ENCODE measurements at regions not wholly inside any gene's neighbourhood (a gene's known extent, or its start where the extent isn't known, plus 50 kb on each side); places are given as distances from the start of the nearest gene placed in this dataset.
"Not testable (repeated sequence)": the region's sequence is repeated elsewhere in the genome, so short reads cannot be mapped to it uniquely, and the experiment has no call there.

DNA sequence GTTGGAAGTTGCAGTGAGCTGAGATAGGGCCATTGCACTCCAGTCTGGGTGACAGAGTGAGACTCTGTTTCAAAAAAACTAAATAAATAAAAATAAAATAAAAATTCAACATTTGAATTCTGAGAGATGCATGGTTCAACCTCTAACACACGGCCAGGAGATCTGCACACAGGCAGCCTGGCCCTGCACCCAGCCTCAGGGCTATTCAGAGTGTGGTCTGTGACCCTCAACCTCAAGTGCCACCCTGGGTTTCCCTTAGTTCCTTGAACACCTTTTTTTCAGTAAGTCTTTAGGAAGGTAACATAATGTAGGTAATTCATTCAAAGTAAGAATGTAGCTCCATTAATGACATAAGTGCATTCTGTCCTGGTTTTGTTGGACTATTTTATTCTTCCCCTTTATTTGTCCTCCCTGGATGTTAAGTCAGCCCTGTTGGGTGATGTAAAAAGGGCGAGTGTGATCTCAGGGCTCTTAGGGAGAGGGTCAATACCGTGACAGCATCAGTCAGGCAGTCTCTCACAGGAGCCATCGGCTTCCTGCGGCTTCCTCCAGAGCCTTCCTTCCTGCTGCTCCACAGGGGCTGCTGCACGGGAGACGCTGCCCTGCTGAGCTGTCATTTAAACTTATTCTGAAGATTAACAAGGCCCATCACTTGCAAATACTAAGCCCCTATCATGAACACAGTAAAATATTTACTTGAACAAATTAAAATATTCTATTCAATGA, 139.8 kb downstream of the SPATA31A6 start:
- H4K20me1 ChIP-seq (replicated peaks; ENCODE audit: insufficient read depth); H3F3A ChIP-seq (replicated peaks; ENCODE audit: low read depth); H3K27me3 Mint-ChIP-seq (ENCODE audit: insufficient read depth, low read depth, poor library complexity); H3K36me3 ChIP-seq (ENCODE audit: insufficient read depth); H3K79me2 ChIP-seq (replicated peaks; ENCODE audit: insufficient read depth); H3K4me3 ChIP-seq; H3K9me3 Mint-ChIP-seq; H2AFZ ChIP-seq; H3K4me3 Mint-ChIP-seq; H3K36me3 Mint-ChIP-seq (ENCODE audit: low read depth); H3K9me2 ChIP-seq (ENCODE audit: insufficient read depth); H3K4me2 ChIP-seq; H3K27me3 ChIP-seq (ENCODE audit: insufficient read depth): not testable (repeated sequence)
- Histone ChIP-seq H3K4me1 (ENCODE audit: insufficient read depth) (peaks cover 24% of the 10 kb centered on the region), H3K27ac (ENCODE audit: low read depth) (0 out of 2 replicates have a peak overlapping the region, but pooled peaks have one; percentile 20)
- TF ChIP-seq CREB1 (CRISPR knock-in tag; IDR thresholded peaks at IDR 0.05; ENCODE audit: low read depth), result peak; percentile 66
- DNase-seq (ENCODE audit: low spot score), result peak; percentile 38
- H3K4me1 Mint-ChIP-seq, result peaks cover 27% of the 10 kb centered on the region
- H3K27ac Mint-ChIP-seq, result peak overlapping the region; percentile 90
- peak; percentile 83 for ATAC-seq

DNA sequence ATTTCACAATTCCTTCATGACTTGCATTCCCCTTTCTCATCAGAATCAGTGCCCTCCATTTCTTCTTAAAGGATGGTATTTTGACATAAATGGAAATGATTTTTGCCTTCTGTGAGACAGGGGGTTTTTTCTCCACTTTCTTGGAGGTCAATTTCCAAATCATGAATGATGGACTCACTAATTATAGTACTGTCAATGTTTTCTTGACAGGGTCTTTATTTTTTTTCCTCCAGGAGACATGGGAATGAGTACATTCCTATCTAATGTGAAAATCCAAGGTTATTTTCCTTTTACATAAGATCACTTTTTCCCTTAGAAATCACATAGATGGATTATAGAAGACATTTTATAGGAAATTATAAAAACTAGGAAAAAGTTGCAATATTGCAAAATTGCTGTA, 141.7 kb downstream of the SPATA31A6 start:
- H4K20me1 ChIP-seq (replicated peaks; ENCODE audit: insufficient read depth); DNase-seq (ENCODE audit: low spot score); H3K9me3 Mint-ChIP-seq; H3K4me3 Mint-ChIP-seq; H3K27me3 ChIP-seq (ENCODE audit: insufficient read depth); H3K4me2 ChIP-seq; H3K27ac ChIP-seq (ENCODE audit: low read depth); H3K27me3 Mint-ChIP-seq (ENCODE audit: insufficient read depth, low read depth, poor library complexity); H3K4me3 ChIP-seq; ATAC-seq; H3K36me3 Mint-ChIP-seq (ENCODE audit: low read depth); H3K79me2 ChIP-seq (replicated peaks; ENCODE audit: insufficient read depth); H3K36me3 ChIP-seq (ENCODE audit: insufficient read depth); H3K9me2 ChIP-seq (ENCODE audit: insufficient read depth); H3K27ac Mint-ChIP-seq; H3F3A ChIP-seq (replicated peaks; ENCODE audit: low read depth); H2AFZ ChIP-seq: not testable (repeated sequence)
- peaks cover 37% of the 10 kb centered on the region for H3K4me1 ChIP-seq (ENCODE audit: insufficient read depth)
- H3K4me1 Mint-ChIP-seq, result peaks cover 32% of the 10 kb centered on the region

DNA sequence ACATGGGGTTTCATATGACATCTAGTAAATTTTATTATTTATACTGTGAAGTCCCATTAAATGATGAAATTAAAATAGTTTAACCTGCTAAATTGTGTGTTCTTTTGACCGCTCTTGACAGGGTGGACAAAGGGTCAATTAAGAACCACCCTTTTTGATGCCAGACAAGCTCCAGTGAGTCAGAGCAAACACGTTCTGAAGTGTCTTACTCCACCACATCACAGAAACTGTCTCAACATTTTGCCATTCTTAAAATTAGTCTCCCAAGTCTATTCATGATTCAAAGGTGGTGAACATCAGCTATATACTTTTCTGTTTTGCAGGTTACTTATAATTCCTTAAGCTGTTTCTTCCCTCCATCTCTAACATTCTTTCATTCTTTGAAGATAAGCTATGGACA, 142.1 kb downstream of the SPATA31A6 start:
- H3K27me3 Mint-ChIP-seq (ENCODE audit: insufficient read depth, low read depth, poor library complexity); H3K4me3 Mint-ChIP-seq; H2AFZ ChIP-seq; H3K9me3 Mint-ChIP-seq; H3K4me3 ChIP-seq; DNase-seq (ENCODE audit: low spot score); H3K4me2 ChIP-seq; H3K27ac ChIP-seq (ENCODE audit: low read depth); H3K79me2 ChIP-seq (replicated peaks; ENCODE audit: insufficient read depth); H3K36me3 Mint-ChIP-seq (ENCODE audit: low read depth); H3K9me2 ChIP-seq (ENCODE audit: insufficient read depth); ATAC-seq; H3F3A ChIP-seq (replicated peaks; ENCODE audit: low read depth); H3K36me3 ChIP-seq (ENCODE audit: insufficient read depth); H4K20me1 ChIP-seq (replicated peaks; ENCODE audit: insufficient read depth); H3K27ac Mint-ChIP-seq; H3K27me3 ChIP-seq (ENCODE audit: insufficient read depth): not testable (repeated sequence)
- peaks cover 37% of the 10 kb centered on the region for H3K4me1 ChIP-seq (ENCODE audit: insufficient read depth)
- peaks cover 36% of the 10 kb centered on the region for H3K4me1 Mint-ChIP-seq

DNA sequence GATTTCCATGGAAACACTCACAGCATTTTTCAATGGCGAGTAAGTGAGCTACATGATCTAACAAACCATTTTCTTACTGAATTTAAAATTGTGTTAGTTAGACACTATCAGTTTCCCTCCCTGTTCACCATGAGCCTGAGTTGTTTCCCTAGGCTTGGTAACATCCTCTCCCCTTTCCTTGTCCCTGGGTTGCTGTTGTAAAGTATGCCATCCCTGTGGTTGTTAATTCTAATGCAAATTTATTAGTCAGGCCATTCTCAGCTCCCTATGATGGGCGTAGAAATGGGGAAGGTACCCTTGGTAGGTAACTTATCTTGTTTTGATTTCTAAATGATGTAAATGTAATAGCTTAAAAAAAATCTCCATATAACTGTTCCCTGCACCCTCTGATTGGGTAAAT, 143.0 kb downstream of the SPATA31A6 start:
- H3K27ac ChIP-seq (ENCODE audit: low read depth); H3K4me3 ChIP-seq; H3K36me3 ChIP-seq (ENCODE audit: insufficient read depth); H3K9me2 ChIP-seq (ENCODE audit: insufficient read depth); H3K4me2 ChIP-seq; H3K4me3 Mint-ChIP-seq; H3K36me3 Mint-ChIP-seq (ENCODE audit: low read depth); H3K27me3 Mint-ChIP-seq (ENCODE audit: insufficient read depth, low read depth, poor library complexity); H3K27me3 ChIP-seq (ENCODE audit: insufficient read depth); H3K79me2 ChIP-seq (replicated peaks; ENCODE audit: insufficient read depth); H2AFZ ChIP-seq; H4K20me1 ChIP-seq (replicated peaks; ENCODE audit: insufficient read depth); H3F3A ChIP-seq (replicated peaks; ENCODE audit: low read depth); H3K9me3 Mint-ChIP-seq: not testable (repeated sequence)
- ATAC-seq (peak; percentile 88), DNase-seq (ENCODE audit: low spot score) (peak; percentile 4)
- H3K4me1 ChIP-seq (ENCODE audit: insufficient read depth), result peaks cover 37% of the 10 kb centered on the region
- H3K27ac Mint-ChIP-seq, result 0 out of 2 replicates have a peak overlapping the region, but pooled peaks have one; percentile 37
- peaks cover 39% of the 10 kb centered on the region for H3K4me1 Mint-ChIP-seq

DNA sequence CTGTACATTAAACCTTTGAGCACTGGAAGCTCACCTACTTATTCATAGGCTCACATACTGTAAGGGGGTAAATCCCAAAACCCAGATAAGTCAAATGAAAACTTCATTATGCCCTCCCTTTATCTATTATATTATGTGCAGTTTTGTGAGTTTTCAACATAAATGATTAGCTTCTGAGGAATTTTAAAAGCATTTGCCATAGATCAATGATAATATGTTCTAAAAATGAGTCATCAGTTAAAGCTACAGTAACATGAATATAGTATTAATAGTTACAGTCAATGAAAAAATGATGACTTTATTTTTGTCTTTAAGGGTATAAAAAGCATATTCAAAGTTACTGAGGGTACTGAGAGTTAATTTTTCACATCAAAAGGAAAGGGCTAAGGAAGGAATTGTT, 151.9 kb downstream of the SPATA31A6 start:
- H3K27ac ChIP-seq (ENCODE audit: low read depth); H4K20me1 ChIP-seq (replicated peaks; ENCODE audit: insufficient read depth); H2AFZ ChIP-seq; H3K9me2 ChIP-seq (ENCODE audit: insufficient read depth); H3K4me1 Mint-ChIP-seq; H3K9me3 Mint-ChIP-seq; H3K36me3 Mint-ChIP-seq (ENCODE audit: low read depth); H3K27ac Mint-ChIP-seq; ATAC-seq; H3K4me1 ChIP-seq (ENCODE audit: insufficient read depth); H3K27me3 ChIP-seq (ENCODE audit: insufficient read depth); H3K36me3 ChIP-seq (ENCODE audit: insufficient read depth); H3K79me2 ChIP-seq (replicated peaks; ENCODE audit: insufficient read depth); H3K4me3 Mint-ChIP-seq; DNase-seq (ENCODE audit: low spot score); H3K4me2 ChIP-seq; H3K27me3 Mint-ChIP-seq (ENCODE audit: insufficient read depth, low read depth, poor library complexity); H3K4me3 ChIP-seq; H3F3A ChIP-seq (replicated peaks; ENCODE audit: low read depth): not testable (repeated sequence)

DNA sequence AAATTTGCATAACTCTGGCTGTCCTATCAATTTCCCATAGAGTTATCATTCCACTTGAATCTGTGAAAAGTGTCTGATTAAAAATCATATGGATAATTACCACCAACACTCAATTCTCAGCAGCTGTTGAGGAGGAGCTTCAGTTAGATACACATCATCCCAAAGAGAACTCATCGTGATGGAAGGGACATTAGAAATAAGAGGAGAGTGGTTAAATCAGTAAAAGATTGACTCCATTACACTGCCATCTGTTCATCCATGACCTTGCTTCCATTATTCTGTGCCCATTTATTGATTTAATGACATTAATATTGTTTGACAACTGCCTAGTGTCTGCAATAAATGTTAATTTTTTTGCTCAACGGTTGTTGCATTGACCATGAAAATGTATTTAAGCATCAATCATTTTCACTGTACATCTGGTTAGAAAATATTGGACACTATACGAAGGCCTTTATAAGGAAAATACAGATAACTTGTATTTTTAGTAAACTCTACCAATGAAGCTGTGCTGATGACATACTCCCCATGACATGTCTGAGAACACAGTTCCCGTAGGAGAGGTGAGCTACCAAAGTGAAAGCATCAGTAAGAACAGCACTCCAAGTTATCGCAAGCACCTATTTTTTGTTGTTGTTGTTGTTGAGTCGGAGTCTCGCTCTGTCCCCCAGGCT, 152.7 kb downstream of the SPATA31A6 start:
- not testable (repeated sequence) for H3K4me3 Mint-ChIP-seq; H3K4me1 ChIP-seq (ENCODE audit: insufficient read depth); ATAC-seq; H3K4me2 ChIP-seq; H3K27ac ChIP-seq (ENCODE audit: low read depth); H3K36me3 Mint-ChIP-seq (ENCODE audit: low read depth); H3K4me1 Mint-ChIP-seq; H3K79me2 ChIP-seq (replicated peaks; ENCODE audit: insufficient read depth); H3K27me3 Mint-ChIP-seq (ENCODE audit: insufficient read depth, low read depth, poor library complexity); H2AFZ ChIP-seq; H3F3A ChIP-seq (replicated peaks; ENCODE audit: low read depth); H3K9me2 ChIP-seq (ENCODE audit: insufficient read depth); H3K27me3 ChIP-seq (ENCODE audit: insufficient read depth); H3K9me3 Mint-ChIP-seq; H3K27ac Mint-ChIP-seq; H3K36me3 ChIP-seq (ENCODE audit: insufficient read depth); H3K4me3 ChIP-seq; DNase-seq (ENCODE audit: low spot score); H4K20me1 ChIP-seq (replicated peaks; ENCODE audit: insufficient read depth)

Measured in GM23338 (cell line).